Tibial nerve (tissue), 3 donors: ENCODE measurements at regions not wholly inside any gene's neighbourhood (a gene's known extent, or its start where the extent isn't known, plus 50 kb on each side); places are given as distances from the start of the nearest gene placed in this dataset.

ENCODE experiments used
- POLR2A ChIP-seq, 2 donors: fragments of 450-650 bp; IDR thresholded peaks; one replicate each; pipeline ENCODE4 v1.6.1; 2017; ENCODE audit warnings: antibody characterized with exemption in 2 of 2, mild to moderate bottlenecking in 2 of 2, moderate library complexity in 2 of 2
- TF ChIP-seq, protein P1 (sequence below), 5 experiments: fragments of 200-600 bp in 3 of 5; fragments of 450-650 bp in 2 of 5; sonication (generic) in 3 of 5; IDR thresholded peaks; one replicate each; pipeline ENCODE4 v1.5.1; 2016 to 2019; ENCODE audit warnings: antibody characterized with exemption in 5 of 5, mild to moderate bottlenecking in 3 of 5, moderate library complexity in 2 of 5

DNA sequence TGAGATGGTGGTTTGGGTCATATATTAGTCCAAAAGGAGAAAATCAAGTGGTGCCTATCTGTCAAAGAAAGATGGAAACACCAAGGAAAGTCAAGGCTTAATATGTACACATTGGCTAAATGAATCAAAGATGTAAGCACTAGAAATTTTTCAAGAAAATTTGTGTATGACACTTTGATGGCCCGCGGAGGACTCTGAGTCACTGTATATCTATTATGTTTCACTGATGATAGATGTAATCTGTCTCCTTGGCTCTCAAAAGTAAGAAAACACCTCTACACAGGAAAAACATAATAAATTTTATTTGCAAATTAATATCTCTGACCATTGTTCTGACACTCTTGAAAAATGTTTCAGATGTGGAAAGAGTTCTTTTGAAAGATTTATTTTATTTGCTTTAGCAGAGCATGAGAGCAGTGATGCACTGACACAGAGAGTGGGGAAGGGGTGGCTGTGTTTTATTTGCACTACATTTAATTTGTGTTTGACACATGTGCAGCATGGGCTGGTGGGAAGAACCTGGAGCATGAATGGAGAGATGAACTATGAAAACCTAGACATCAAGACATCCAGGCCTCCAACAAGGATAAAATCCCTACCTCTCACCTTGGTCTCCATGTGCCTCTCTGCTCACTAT is 180.8 kb upstream of the GAS1 start:
- TF ChIP-seq, protein P1, sequence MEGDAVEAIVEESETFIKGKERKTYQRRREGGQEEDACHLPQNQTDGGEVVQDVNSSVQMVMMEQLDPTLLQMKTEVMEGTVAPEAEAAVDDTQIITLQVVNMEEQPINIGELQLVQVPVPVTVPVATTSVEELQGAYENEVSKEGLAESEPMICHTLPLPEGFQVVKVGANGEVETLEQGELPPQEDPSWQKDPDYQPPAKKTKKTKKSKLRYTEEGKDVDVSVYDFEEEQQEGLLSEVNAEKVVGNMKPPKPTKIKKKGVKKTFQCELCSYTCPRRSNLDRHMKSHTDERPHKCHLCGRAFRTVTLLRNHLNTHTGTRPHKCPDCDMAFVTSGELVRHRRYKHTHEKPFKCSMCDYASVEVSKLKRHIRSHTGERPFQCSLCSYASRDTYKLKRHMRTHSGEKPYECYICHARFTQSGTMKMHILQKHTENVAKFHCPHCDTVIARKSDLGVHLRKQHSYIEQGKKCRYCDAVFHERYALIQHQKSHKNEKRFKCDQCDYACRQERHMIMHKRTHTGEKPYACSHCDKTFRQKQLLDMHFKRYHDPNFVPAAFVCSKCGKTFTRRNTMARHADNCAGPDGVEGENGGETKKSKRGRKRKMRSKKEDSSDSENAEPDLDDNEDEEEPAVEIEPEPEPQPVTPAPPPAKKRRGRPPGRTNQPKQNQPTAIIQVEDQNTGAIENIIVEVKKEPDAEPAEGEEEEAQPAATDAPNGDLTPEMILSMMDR (IDR thresholded peaks at IDR 0.05), result no peak
- TF ChIP-seq POLR2A (IDR thresholded peaks at IDR 0.05), result no peak
